HG03135 (cell line): ENCODE measurements at regions not wholly inside any gene's neighbourhood (a gene's known extent, or its start where the extent isn't known, plus 50 kb on each side); places are given as distances from the start of the nearest gene placed in this dataset.
"Not testable (repeated sequence)": the region's sequence is repeated elsewhere in the genome, so short reads cannot be mapped to it uniquely, and the experiment has no call there.

ENCODE experiments used
- ATAC-seq: cut with Tn5 transposase; IDR thresholded peaks from one replicate; pipeline ENCODE4 v1.9.1; 2021; ENCODE audit warnings: mild to moderate bottlenecking, moderate library complexity; ENCODE audit not compliant: unreplicated experiment

DNA sequence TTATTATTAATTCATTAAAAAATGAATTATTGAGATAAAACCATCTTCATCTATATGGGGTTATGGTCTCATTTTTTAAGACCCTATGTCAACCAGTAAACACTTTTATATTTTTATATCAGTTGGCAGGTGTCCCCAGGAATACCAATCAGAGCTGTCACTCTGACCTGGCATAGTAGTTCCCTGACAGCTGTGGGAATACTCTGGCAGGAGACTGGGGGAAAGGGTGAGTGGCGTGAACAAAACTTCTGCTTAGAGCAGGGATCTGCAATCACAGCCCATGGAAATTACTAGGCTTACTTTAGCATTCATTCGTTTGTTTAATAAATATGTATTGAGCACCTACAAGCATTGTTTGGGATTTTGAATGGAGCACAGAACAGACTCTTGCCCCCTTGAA, 254.1 kb upstream of the KLF3 start:
- no peak for ATAC-seq

DNA sequence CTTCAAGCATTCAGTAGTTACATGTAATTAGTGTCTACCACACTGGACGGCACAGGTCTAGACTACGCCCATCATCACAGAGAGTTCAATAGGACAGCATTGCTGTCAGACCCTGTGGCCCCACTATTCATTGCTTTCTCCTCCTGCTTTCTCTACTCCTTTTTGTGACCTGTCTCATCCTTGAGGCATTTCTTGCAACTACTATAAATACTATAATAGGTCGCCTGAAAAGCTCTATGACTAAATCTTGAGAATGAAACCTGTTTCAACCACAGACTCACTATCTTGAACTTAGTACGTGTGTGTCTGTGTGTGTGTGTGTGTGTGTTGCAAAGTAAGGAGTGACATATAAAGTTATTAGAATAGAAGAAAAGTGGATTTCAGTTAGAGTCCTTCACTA, 252.9 kb upstream of the KLF3 start:
- peak; percentile 76 for ATAC-seq

DNA sequence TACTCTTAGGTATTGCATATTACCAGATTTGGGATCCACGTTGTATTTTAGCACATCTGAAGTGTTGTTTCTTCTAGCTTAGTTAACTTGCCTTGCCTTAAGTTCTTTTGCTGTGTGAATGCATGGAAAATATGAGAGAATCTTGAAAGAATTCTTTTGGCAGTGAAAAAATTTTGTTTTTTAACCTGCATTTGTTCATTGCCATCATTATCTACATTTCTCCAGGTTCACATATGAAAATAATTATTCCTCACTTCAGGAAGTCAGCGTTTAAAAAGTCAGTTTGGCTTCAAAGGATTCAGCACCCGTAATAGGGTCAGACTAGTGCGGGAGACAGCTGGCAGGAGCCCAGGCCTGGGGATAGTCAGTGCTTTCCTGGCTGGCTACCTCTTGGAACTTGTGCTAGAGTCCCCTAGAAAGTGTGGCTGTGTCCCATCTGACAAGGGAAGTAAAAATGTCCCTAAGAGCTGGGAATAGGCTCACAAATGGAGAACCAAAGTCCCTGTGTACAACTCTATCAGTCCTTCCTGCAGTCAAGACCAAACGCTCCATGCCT, 251.9 kb upstream of the KLF3 start:
- no peak for ATAC-seq

DNA sequence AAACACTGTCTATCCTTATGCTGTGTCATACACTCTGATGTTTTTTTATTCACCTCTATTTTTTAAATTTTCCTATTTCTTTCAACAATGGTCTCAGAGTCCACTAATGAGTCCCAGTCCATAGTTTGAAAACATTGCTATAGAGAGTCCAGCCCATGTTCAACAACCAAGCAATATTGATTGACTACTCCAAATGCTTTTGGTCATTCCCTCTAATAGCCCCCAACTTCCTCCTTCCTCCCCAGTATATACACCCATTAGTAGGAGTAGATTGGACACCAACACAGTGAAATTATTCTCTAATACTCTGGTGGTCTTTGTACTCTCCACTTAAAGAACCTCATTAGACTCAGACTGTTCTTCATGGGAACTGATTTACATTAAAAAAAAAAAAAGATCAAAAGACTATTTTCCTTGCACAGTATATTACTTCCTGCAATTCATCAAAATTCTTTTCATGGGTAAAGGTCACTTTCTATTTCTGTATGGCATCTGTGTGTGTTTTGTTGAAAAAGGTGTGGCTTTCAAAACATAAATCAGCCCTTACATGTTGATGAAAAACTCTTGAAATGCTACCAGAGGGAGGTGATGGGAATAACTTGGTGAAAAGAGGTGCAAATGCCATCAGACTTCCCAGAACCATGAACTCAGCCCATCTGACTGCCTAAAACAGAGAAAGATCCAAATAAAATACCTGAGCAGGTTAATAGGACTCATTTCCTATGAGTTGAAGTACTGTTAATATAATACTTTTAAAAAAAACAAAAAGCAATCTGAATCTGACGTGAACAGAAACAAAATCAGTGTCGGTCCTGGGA, 250.3 kb upstream of the KLF3 start:
- ATAC-seq: no peak

DNA sequence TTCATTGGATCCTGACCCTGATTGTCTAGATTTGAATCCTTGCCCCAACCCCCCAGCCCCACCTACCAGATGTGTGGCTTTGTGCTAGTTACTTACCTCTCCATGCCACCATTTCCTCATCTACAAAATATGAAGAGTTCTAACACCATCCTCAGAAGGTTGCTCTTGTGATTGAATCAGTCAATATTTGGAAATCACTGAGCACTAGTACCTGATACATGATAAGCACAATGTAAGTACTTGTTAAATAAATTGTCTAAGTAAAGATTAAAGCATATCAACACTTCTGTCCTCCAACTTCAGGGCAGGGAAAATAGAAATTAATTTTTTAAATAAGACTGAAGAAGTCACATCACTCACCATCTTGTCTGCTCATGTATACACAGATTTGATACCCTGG, 249.6 kb upstream of the KLF3 start:
- no peak for ATAC-seq

DNA sequence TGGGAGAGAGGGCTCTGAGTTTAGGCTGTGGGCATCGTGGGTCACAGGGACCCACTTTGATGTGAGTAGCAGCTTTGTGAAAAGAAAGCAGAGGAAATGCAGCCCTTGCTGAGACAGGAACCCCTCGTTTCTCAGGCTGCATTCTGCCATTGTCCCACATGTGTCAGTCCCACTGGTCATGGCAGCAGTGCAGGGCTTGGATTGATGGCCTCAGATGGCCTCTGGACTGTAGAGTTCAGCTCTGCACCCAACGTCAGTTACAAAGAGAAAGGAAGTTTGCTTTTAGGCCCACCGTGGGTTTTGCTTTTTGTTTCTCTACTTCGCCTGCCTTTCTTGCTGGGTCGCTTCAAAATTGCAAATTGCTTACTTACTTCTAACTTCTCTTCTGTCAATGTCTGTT, 248.3 kb upstream of the KLF3 start:
- no peak for ATAC-seq

DNA sequence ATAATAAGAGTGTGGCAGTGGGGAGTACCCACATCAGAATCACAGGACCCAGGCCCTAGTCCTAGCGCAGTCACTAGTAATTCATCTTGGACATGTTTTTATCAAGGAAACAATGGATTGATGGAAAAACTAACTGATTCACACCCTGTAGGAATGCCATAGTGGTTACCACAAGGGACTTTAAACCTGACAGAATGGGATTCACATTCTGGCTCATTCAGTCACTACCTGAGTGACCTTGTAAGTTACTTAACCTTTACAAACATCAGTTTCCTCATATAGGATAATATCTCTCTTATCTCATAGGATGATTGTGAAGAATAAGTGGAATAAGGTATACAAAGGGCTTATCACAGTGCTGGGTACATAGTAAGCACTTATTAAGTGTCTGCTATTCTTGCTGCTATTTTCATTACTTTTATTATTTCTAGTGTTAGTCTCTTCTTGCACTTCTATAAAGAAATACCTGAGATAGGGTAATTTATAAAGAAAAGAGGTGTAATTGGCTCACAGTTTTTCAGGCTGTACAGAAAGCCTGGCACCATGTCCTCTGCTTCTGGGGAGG, 247.5 kb upstream of the KLF3 start:
- ATAC-seq: no peak

DNA sequence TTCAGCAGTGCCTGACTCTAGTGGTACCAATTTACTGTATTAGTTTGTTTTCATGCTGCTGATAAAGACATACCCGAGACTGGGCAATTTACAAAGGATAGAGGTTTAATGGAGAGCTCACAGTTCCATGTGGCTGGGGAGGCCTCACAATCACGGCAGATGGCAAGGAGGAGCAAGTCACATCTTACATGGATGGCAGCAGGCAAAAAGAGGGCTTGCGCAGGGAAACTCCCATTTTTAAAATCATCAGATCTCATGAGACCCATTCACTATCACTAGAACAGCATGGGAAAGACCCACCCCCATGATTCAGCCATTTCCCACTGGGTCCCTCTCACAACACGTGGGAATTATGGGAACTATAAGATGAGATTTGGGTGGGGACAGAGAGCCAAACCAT, 243.7 kb upstream of the KLF3 start:
- not testable (repeated sequence) for ATAC-seq

DNA sequence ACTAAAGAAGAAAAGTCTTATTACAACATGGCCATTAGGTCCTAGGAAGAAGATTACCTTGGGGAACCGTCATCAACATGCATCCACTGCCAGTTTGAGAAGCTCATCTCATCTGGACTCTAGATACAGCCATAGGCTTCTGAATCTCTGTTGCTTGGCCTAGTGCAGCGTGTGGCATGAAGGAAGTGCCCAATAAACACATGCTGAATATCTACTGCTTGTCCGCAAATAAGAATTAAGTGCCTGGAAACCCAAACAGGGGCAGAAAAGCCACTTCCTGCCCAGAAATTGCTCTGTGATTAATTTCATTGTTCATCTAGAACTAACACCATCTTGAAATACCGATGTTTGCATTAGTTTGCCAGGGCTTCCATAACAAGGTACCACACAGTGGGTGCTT, 241.1 kb upstream of the KLF3 start:
- ATAC-seq: no peak

DNA sequence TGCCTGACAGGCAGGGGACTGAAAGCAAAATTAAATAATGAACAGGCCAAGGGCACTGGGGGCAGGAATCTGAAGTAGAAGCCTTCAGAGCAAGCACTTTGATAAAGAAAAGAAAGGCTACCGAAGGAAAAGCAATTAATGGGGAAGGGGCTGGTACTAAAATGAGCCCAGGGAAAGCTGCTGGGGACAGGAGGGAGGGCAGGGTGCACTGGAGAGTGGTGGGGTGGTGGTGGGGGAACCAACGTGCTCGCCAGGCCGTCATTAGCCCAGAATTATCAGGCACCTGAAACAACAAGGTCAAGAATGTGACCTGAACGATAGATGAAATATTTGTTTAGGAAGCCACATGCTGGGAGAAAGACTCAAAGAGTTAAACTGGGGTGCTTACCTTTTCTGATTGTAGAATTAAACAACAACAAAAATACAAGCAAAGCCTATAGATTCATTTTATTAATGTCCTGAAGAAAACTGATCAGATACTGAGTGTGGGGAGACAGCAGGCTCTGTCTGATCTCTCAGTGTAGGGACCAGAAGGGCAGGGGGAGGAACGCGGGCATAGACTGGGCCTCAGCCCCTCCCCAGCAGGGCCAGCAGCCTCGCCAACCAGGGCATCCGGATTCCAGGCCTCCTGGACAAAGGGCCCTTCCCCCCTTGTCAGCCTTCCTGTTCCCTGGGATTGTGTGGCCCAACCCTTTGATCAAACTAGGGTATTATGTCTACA, 239.7 kb upstream of the KLF3 start:
- ATAC-seq: no peak

DNA sequence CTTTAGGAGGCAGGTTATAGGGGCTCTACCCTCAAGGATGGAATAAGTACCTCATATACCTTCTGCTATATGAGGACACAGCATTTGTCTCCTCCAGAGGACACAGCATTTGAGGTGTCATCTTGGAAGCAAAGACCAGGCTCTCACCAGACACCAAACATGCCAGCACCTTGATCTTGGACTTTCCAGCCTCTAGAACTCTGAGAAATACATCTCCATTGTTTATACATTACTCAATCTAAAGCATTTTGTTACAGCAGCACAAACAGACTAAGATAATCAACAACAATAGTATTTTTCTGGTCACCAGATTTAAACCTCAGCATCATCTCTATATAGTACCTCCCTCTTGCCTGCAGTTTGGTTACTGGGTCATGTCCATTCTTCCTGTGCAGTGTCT, 237.5 kb upstream of the KLF3 start:
- ATAC-seq: no peak

DNA sequence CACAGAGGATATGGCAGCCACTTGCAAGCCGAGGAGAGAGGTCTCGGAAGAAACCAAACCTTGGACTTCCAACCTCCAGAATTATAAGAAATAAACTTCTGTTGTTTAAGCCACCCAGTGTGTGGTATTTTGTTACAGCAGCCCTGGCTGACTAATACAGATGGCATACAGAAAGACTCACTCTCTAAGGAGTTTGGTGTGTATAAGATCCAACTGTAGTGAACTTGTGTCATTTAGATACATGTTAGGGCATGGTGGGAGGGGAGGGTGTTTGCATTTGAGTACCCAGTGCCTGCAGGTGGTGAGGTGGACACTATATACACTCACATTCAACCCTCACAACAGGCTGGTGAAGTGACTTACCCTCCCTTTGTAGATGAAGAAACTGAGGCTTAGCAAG, 233.2 kb upstream of the KLF3 start:
- no peak for ATAC-seq

DNA sequence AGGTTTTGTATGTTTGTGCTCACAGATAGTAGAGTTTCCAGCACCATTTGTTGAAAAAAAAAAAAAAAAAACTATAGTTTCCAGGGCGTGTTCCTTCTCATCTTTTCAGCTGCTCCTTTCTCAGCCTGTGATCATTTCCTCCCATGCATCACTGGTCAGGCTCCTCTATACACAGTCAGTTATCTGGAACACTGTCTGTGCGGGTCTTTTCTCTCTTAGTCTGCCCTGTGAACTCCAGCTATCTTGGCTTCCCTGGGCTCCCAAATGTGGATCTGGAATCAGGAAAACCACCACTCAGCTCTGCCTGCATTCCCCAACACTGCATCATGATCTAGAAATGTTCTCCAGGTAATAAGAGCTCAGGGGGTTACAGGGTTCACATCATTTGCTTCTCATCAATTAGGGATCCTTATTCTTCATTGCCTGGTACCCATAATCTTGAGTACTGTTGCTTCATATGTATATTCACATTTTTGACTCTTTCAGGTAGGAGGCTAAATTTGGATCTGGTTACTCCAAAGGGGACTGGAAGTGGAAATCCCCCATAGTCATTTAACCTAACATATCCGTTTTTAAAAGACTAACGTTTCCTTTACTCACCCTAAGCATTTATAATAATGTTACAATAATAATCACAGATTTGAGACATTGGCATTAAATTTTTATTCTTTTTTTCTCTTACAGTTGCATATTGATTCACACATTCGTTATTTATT, 221.8 kb upstream of the KLF3 start:
- no peak for ATAC-seq

DNA sequence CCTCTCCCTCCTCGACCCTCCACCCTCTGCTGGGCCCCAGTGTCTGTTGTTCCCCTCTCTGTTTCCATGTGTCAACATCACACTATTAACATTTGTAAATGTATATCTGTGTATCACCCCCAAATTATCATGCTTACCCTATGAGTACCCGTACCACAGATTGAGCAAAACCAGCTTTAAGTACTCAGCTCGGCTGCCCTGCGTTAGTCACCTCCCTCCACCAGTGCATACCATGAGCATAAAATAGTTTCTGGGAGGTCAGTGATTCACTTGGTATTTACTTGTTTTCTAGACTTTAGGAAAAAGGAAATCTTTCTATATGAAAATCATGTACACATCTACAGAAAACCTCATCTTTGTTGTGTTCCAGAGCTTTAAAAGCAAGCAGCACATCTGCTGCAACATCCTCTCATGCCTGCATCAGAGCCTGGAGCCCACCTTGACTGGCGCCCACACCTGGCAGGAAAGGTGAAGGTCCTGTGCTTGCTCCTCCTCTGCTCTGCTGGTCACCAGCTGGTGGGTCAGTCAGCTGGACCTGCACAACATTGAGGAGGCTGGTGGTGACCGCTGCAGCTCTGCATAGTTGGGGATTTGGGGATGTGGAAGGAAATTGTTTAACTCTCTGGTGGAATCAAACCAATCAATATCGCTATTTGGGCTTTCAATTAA, 214.4 kb upstream of the KLF3 start:
- ATAC-seq: no peak

DNA sequence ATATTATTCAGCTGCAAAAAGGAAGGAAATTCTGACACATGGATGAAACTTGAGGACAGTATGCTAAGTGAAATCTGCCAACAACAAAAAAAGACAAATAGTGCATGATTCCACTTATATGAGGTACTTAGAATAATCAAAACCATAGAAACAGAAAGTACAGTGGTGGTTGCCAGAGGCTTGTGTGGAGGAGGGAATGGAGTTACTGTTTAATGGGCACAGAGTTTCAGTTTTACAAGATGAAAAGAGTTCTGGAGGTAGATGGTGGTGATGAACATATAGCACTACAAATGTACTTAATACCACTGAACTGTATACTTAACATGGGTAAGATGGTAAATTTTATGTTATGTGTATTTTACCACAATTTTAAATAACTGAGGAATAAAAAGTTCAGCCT, 212.0 kb upstream of the KLF3 start:
- no peak for ATAC-seq

DNA sequence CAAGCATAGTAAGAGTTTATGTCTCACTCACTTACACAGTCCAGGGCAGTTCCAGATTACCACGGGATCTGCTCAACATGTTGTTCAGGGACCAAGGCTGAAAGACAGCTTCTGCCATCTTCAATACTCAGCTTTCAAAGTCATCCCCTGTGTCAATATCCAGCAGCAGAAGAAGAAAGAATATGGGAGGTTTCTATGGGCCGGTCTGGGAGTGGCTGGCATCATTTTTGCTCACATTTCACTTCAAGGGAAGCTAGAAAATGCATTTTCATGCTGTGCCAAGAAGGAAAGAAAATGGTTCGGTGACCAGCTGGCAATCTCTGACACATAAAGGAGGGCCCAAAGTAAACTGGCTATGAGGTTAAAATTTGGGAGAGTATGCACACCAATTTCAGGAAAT, 211.5 kb upstream of the KLF3 start:
- ATAC-seq: no peak

DNA sequence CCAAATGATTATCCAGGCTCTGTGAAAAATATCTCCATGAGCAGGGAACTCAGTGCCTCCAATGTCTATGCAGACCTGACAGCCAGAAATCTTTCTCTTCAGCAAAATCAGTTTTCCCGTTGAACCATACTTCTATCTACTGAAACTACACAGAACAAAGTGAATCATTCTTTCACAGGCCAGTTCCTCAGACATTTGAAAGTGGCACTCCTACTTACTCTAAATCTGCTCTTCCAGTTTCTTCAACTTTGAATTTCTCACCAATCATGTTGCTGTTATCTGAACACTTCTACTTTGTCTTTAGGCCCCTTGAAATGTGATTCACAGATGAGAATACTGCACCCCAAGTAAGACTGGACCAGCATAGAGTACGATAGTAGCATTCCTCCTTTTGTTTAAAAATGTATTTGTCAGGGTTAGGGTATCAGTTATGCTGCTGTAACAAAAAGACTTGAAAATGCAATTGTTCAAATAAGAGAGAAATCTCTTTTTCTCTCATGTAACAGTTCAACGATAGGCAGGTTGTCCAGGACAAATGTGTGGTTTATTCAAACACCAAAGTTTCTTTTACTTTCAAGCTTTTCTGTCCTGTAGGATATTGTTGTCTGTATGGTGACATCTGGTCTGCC, 210.6 kb upstream of the KLF3 start:
- ATAC-seq: no peak

DNA sequence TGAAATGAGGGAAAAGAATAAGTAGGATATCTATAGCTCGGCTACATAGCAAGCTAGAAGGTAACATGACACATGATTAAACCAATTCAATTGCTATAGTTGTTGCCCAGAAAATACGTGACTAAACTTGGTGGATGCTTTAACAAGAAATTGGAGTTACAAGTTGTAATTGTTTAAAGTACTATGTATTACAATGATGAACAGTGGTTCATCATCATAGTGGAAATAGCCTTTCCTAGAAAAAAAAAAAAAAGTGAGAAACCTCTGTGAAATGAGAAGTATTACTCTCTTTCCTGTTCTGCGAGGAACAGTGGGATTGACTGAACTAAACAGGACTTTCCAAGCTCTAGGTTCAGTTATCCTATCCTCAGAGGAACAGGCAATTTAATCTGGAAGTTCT, 209.7 kb upstream of the KLF3 start:
- ATAC-seq: no peak

DNA sequence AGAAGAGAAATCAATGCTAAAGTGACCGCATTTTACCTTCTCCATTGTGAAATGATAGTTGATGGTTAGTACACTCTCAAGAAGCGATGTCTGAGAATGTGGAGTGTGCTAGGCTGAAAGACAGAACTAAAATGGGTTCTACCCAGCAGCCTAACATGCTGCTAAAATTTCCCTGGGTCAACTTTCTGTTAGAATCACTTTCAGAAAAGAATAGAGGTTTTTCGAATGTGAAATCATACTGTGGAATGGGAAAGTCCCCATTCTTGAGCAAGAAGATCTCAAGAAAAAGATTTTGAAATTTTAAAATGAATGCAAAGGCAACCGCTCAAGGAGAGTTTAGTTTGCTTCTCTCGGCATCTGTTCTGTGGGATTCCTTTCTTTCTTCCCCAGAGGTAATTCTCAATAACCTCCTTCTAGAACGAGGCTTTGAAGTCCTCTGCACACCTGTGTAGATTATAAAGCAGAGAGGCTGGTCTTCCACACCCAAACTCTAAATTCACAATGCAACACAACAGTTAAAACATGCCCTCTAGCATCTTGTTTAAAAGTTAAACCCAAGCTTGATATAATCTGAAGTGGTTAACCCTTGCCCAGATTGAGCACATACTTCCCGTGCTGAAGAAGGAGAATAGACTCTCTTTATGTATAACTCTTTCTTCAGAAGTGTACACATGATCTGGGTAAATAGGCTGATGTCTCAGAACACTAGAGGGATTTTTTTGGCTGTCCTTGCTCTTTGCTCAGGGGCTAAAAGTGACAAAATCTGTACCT, 208.7 kb upstream of the KLF3 start:
- peak; percentile 55 for ATAC-seq

DNA sequence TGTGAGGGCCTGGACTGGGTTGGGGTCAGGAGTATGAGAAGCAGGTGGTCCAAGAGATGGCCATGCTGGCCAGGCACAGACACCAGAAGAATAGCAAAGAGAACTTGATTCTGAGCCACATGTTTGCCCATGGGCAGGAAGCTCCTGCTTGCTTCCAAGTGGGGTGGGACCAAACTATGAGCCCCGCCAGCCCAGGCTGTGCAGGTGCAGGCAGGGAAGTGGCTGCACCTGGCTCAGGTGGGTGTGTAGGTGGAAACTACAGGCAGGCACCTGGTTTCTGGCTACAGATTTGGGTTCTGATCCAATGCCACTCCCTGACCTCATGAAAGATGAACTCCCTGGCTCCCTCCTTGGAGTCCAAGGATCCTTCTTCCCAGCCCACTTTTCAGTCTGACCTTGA, 207.9 kb upstream of the KLF3 start:
- no peak for ATAC-seq
